PC-9 (cell line): ENCODE measurements at regions not wholly inside any gene's neighbourhood (a gene's known extent, or its start where the extent isn't known, plus 50 kb on each side); places are given as distances from the start of the nearest gene placed in this dataset.

Experiments used
- CTCF ChIP-seq: fragments of 200-600 bp; sonication (generic); conservative IDR thresholded peaks from 2 replicates; pipeline ENCODE4 v1.6.1; 2017; ENCODE audit warnings: mixed run types, antibody characterized with exemption, mild to moderate bottlenecking, moderate library complexity
- EZH2 ChIP-seq: fragments of 200-600 bp; sonication (generic); IDR thresholded peaks from 2 replicates; pipeline ENCODE4 v1.8.0; 2017; ENCODE audit warnings: antibody characterized with exemption, low read depth

- TF ChIP-seq EZH2, result no peak
- TF ChIP-seq CTCF, result no peak
Observed at GRCh38 chr11:72511393-72512047, 77.2 kb upstream of the CLPB start.
